ENCODE measurements at regions not wholly inside any gene's neighbourhood (a gene's known extent, or its start where the extent isn't known, plus 50 kb on each side); places are given as distances from the start of the nearest gene placed in this dataset.

GRCh38 chr5:39640552-39640951 is 215.8 kb upstream of the DAB2 start:
- no peak for TF ChIP-seq CTCF (IDR thresholded peaks at IDR 0.05)
- no peak for TF ChIP-seq POLR2A (IDR thresholded peaks at IDR 0.05)
